MM.1S (cell line): ENCODE measurements at regions not wholly inside any gene's neighbourhood (a gene's known extent, or its start where the extent isn't known, plus 50 kb on each side); places are given as distances from the start of the nearest gene placed in this dataset.

Experiments used
- EZH2phosphoT487 ChIP-seq: fragments of 300-600 bp; sonication (generic); IDR thresholded peaks from 2 replicates; pipeline ENCODE4 v1.6.1; 2018; ENCODE audit warnings: antibody characterized with exemption, low read length
- TF ChIP-seq, protein P1 (sequence below): fragments of 300-600 bp; sonication (generic); IDR thresholded peaks from 2 replicates; pipeline ENCODE4 v1.5.1; 2016; ENCODE audit warnings: antibody characterized with exemption, low read length, mixed read lengths

DNA sequence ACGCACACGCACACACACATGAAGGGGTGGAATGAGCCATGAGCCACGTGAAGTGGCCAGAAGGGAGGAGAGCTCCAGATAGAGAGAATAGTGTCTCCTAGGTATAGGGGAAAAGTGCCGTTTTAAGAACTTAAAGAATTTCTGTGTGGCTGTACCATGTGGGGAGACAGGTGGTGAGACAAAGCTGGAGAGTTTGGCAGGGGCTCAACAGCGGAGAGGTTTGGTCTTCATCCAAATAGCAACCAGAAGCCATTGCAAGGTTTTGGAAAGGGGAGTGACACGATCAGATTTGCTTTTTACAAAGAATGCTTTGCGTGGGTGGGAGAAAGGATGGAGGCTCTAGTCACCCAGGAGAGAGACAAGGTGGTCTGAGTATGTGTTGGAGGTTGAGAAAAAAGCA is 146.0 kb downstream of the IL20RB start:
- TF ChIP-seq, protein P1, sequence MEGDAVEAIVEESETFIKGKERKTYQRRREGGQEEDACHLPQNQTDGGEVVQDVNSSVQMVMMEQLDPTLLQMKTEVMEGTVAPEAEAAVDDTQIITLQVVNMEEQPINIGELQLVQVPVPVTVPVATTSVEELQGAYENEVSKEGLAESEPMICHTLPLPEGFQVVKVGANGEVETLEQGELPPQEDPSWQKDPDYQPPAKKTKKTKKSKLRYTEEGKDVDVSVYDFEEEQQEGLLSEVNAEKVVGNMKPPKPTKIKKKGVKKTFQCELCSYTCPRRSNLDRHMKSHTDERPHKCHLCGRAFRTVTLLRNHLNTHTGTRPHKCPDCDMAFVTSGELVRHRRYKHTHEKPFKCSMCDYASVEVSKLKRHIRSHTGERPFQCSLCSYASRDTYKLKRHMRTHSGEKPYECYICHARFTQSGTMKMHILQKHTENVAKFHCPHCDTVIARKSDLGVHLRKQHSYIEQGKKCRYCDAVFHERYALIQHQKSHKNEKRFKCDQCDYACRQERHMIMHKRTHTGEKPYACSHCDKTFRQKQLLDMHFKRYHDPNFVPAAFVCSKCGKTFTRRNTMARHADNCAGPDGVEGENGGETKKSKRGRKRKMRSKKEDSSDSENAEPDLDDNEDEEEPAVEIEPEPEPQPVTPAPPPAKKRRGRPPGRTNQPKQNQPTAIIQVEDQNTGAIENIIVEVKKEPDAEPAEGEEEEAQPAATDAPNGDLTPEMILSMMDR = no peak
- no peak for TF ChIP-seq EZH2phosphoT487
